CD14-positive monocyte (primary cell): ENCODE measurements at regions not wholly inside any gene's neighbourhood (a gene's known extent, or its start where the extent isn't known, plus 50 kb on each side); places are given as distances from the start of the nearest gene placed in this dataset.

ENCODE experiments used
- DNase-seq, 3 donors: peaks; one replicate each; pipeline ENCODE4 v3.0.0-alpha.2; 2011 to 2022
- H2AFZ ChIP-seq: 2 replicates; pipeline ENCODE4 v1.6.0; 2012; ENCODE audit warnings: mild to moderate bottlenecking, low read depth, low read length, inconsistent platforms; ENCODE audit not compliant: insufficient read depth, poor library complexity, severe bottlenecking
- H3K27ac ChIP-seq, 2 donors: 1 replicate in 1 of 2; 2 replicates in 1 of 2; pipeline ENCODE4 v1.5.1; 2012 to 2013; ENCODE audit warnings: low read length in 2 of 2, control low read depth in 1 of 2, inconsistent platforms in 1 of 2, low read depth in 1 of 2, mild to moderate bottlenecking in 1 of 2
- H3K27me3 ChIP-seq, 2 donors: one replicate each; pipeline versions ENCODE4 v1.6.0 to v1.6.1; 2011 to 2013; ENCODE audit warnings: low read length in 2 of 2; ENCODE audit not compliant: control insufficient read depth in 2 of 2, insufficient read depth in 2 of 2
- H3K36me3 ChIP-seq, 2 donors: replicated peaks in 1 of 2; 1 replicate in 1 of 2; 2 replicates in 1 of 2; pipeline versions ENCODE4 v1.5.1 to v1.6.1; 2012 to 2013; ENCODE audit warnings: low read length in 2 of 2, control low read depth in 1 of 2, inconsistent platforms in 1 of 2, mild to moderate bottlenecking in 1 of 2; ENCODE audit not compliant: insufficient read depth in 2 of 2, control insufficient read depth in 1 of 2
- H3K4me1 ChIP-seq, 2 donors: 1 replicate in 1 of 2; 2 replicates in 1 of 2; pipeline versions ENCODE4 v1.5.1 to v1.6.1; 2012 to 2013; ENCODE audit warnings: low read length in 2 of 2, control low read depth in 1 of 2, inconsistent platforms in 1 of 2, mild to moderate bottlenecking in 1 of 2, moderate library complexity in 1 of 2; ENCODE audit not compliant: insufficient read depth in 2 of 2, control insufficient read depth in 1 of 2
- H3K4me2 ChIP-seq: replicated peaks from 2 replicates; pipeline ENCODE3; 2012; ENCODE audit warnings: low read length, moderate library complexity, mild to moderate bottlenecking; ENCODE audit not compliant: poor library complexity, severe bottlenecking; ENCODE audit errors: extremely low read depth
- H3K4me3 ChIP-seq, 3 experiments: fragments of 200-600 bp in 1 of 3; sonication (generic) in 1 of 3; replicated peaks in 1 of 3; 1 replicate in 2 of 3; 2 replicates in 1 of 3; pipeline ENCODE4 v1.5.1; 2011 to 2013; ENCODE audit warnings: low read length in 3 of 3, mild to moderate bottlenecking in 3 of 3, control low read depth in 2 of 3, low read depth in 2 of 3, inconsistent platforms in 1 of 3, moderate library complexity in 1 of 3
- H3K79me2 ChIP-seq: 2 replicates; pipeline ENCODE4 v1.6.0; 2012; ENCODE audit warnings: mild to moderate bottlenecking, control low read depth, inconsistent platforms, low read length, moderate library complexity; ENCODE audit not compliant: insufficient read depth
- H3K9ac ChIP-seq: 2 replicates; pipeline ENCODE4 v1.6.0; 2017; ENCODE audit warnings: low read length, mild to moderate bottlenecking; ENCODE audit not compliant: insufficient read depth, poor library complexity, severe bottlenecking
- H3K9me3 ChIP-seq, 2 donors: replicated peaks in 1 of 2; 1 replicate in 1 of 2; 2 replicates in 1 of 2; pipeline versions ENCODE4 v1.5.1 to v1.6.1; 2012 to 2013; ENCODE audit warnings: low read length in 2 of 2, control low read depth in 1 of 2; ENCODE audit not compliant: control insufficient read depth in 1 of 2, insufficient read depth in 1 of 2
- H4K20me1 ChIP-seq: 2 replicates; pipeline ENCODE4 v1.6.0; 2012; ENCODE audit warnings: mild to moderate bottlenecking, low read length, control low read depth, moderate library complexity; ENCODE audit not compliant: insufficient read depth
- H3K27ac Mint-ChIP-seq, 7 donors: one replicate each; pipeline ENCODE4 v1.8.0; 2020; ENCODE audit warnings: mild to moderate bottlenecking in 7 of 7, mixed read lengths in 7 of 7, moderate library complexity in 6 of 7, inconsistent platforms in 2 of 7
- H3K27me3 Mint-ChIP-seq, 3 donors: one replicate each; pipeline ENCODE4 v1.8.0; 2021 to 2022; ENCODE audit warnings: low read depth in 3 of 3, mild to moderate bottlenecking in 3 of 3, mixed read lengths in 3 of 3, moderate library complexity in 3 of 3, inconsistent platforms in 1 of 3
- H3K36me3 Mint-ChIP-seq, 2 donors: one replicate each; pipeline ENCODE4 v1.8.0; 2020; ENCODE audit warnings: mixed read lengths in 2 of 2, inconsistent platforms in 1 of 2, mild to moderate bottlenecking in 1 of 2
- H3K4me1 Mint-ChIP-seq: one replicate; pipeline ENCODE4 v1.8.0; 2020; ENCODE audit warnings: mild to moderate bottlenecking, mixed read lengths
- H3K4me3 Mint-ChIP-seq, 2 donors: one replicate each; pipeline ENCODE4 v1.8.0; 2020; ENCODE audit warnings: mild to moderate bottlenecking in 2 of 2, mixed read lengths in 2 of 2, moderate library complexity in 1 of 2
- H3K9me3 Mint-ChIP-seq, 7 donors: one replicate each; pipeline ENCODE4 v1.8.0; 2020 to 2022; ENCODE audit warnings: mixed read lengths in 7 of 7, mild to moderate bottlenecking in 6 of 7, moderate library complexity in 6 of 7, inconsistent platforms in 2 of 7
- WGBS: methylation state at CpG from one replicate; pipeline ENCODE4 v1.1.5; 2013; ENCODE audit warnings: missing lambda C conversion rate; ENCODE audit not compliant: insufficient coverage; 5-methylcytosine and 5-hydroxymethylcytosine counted together
- intact Hi-C, 2 donors: fragments of 100-400 bp; cut with micrococcal nuclease; formaldehyde crosslinking; loops; one replicate each; pipeline versions ENCODE4 v1.15.0 to v1.15.1; 2023
- TF ChIP-seq, protein P1 (sequence below): fragments of 200-600 bp; IDR thresholded peaks from one replicate; pipeline ENCODE4 v1.8.0; 2022; ENCODE audit warnings: antibody characterized with exemption, mild to moderate bottlenecking

DNA sequence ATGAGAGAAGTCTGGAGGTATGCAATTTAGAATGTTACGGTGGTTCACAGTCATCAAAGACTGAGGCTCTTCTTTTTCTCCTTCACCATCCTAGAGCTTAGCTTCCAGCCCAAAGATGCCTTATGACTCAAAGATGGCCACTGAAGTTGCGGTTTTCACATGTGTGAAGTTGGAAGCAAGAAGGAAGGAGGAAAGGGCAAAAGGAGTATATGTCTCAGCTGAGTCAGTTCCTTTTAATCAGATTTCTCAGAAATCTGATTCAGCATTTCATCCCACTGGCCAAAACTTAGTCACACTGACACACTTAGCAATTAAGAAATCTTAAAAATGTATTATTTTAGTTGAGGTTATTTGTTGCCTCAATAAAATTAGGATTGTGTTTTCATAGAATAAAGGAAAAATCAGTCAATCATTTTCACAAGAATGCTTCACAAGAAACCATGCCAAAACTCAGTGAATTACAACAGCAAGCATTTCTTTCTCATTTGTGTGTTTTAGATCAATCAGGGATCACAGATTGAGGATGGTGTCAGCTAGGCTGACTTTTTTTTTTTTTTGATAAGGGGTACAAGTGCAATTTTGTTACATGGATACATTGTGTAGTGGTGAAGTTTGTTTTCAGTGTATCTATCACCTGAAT is 211.1 kb upstream of the GADL1 start:
- peak; percentile 0 to 5 (median 4) for DNase-seq
- Histone ChIP-seq H3K27me3 (no peaks in the 10 kb centered on the region), H3K36me3 (no peaks in the 10 kb centered on the region), H3K9me3 (no peaks in the 10 kb centered on the region), H2AFZ (no peak overlapping the region), H3K27ac (no peak overlapping the region), H3K79me2 (no peaks in the 10 kb centered on the region), H3K9ac (no peak overlapping the region), H3K4me3 (no peak overlapping the region), H4K20me1 (no peaks in the 10 kb centered on the region), H3K4me2 (no peak overlapping the region), H3K4me1 (no peaks in the 10 kb centered on the region)
- no peaks in the 10 kb centered on the region for H3K27me3 Mint-ChIP-seq
- no peak overlapping the region for H3K4me3 Mint-ChIP-seq
- no peak overlapping the region for H3K27ac Mint-ChIP-seq
- H3K9me3 Mint-ChIP-seq: peaks cover 0 to 8% (median 3%) of the 10 kb centered on the region in 7 donors
- intact Hi-C loops: no loop called here
- peaks cover 5% of the 10 kb centered on the region for H3K4me1 Mint-ChIP-seq
- no CpG with 5 or more reads among the region's 2 CpGs for WGBS
- TF ChIP-seq, protein P1, sequence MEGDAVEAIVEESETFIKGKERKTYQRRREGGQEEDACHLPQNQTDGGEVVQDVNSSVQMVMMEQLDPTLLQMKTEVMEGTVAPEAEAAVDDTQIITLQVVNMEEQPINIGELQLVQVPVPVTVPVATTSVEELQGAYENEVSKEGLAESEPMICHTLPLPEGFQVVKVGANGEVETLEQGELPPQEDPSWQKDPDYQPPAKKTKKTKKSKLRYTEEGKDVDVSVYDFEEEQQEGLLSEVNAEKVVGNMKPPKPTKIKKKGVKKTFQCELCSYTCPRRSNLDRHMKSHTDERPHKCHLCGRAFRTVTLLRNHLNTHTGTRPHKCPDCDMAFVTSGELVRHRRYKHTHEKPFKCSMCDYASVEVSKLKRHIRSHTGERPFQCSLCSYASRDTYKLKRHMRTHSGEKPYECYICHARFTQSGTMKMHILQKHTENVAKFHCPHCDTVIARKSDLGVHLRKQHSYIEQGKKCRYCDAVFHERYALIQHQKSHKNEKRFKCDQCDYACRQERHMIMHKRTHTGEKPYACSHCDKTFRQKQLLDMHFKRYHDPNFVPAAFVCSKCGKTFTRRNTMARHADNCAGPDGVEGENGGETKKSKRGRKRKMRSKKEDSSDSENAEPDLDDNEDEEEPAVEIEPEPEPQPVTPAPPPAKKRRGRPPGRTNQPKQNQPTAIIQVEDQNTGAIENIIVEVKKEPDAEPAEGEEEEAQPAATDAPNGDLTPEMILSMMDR: no peak
- H3K36me3 Mint-ChIP-seq: no peaks in the 10 kb centered on the region

DNA sequence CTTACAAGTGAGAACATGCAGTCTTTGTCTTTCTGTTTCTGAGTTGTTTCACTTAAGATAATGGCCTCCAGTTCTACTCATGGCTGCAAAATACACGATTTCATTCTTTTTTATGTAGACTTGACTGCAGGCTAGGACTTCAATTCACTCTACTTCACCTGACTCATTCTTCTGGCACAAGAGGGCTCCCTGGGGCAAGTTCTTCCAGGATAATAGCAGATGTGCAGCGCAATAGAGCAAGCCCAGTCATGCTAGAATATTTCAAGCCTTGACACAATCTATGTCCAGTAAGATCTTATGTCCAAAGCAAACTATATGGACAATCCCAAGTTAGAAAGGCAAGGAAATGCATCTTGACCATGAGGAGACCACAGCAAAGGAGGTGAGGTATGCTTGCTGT is 211.7 kb upstream of the GADL1 start:
- TF ChIP-seq, protein P1: no peak
- Mint-ChIP-seq H3K36me3 (no peaks in the 10 kb centered on the region), H3K27me3 (no peaks in the 10 kb centered on the region), H3K27ac (peak overlapping the region in 2 of 7 donors; percentile 41 to 55), H3K9me3 (peaks cover 0 to 8% (median 4%) of the 10 kb centered on the region in 7 donors), H3K4me1 (peaks cover 5% of the 10 kb centered on the region), H3K4me3 (no peak overlapping the region)
- no peaks in the 10 kb centered on the region for H3K27me3 ChIP-seq
- H3K4me2 ChIP-seq: no peak overlapping the region
- no peak overlapping the region for H2AFZ ChIP-seq
- no peak overlapping the region for H3K27ac ChIP-seq
- no peaks in the 10 kb centered on the region for H3K36me3 ChIP-seq
- no peaks in the 10 kb centered on the region for H3K79me2 ChIP-seq
- H4K20me1 ChIP-seq: no peaks in the 10 kb centered on the region
- intact Hi-C loops: no loop called here
- H3K4me3 ChIP-seq: no peak overlapping the region
- no peaks in the 10 kb centered on the region for H3K9me3 ChIP-seq
- H3K9ac ChIP-seq: no peak overlapping the region
- H3K4me1 ChIP-seq: no peaks in the 10 kb centered on the region
- no peak for DNase-seq
- WGBS: 100% methylated on average over 1 of the region's 2 CpGs
